Peyer's patch (tissue), 4 donors: ENCODE measurements at regions not wholly inside any gene's neighbourhood (a gene's known extent, or its start where the extent isn't known, plus 50 kb on each side); places are given as distances from the start of the nearest gene placed in this dataset.

ENCODE experiments used
- POLR2A ChIP-seq, 2 donors: fragments of 450-650 bp; IDR thresholded peaks; one replicate each; pipeline ENCODE4 v1.5.1; 2017; ENCODE audit warnings: antibody characterized with exemption in 2 of 2, mild to moderate bottlenecking in 2 of 2, moderate library complexity in 2 of 2
- TF ChIP-seq, protein P1 (sequence below), 6 experiments: fragments of 450-650 bp in 4 of 6; fragments of 200-600 bp in 2 of 6; sonication (generic) in 1 of 6; IDR thresholded peaks; one replicate each; pipeline ENCODE4 v1.5.1; 2017 to 2019; ENCODE audit warnings: antibody characterized with exemption in 6 of 6, mild to moderate bottlenecking in 3 of 6, moderate library complexity in 1 of 6

DNA sequence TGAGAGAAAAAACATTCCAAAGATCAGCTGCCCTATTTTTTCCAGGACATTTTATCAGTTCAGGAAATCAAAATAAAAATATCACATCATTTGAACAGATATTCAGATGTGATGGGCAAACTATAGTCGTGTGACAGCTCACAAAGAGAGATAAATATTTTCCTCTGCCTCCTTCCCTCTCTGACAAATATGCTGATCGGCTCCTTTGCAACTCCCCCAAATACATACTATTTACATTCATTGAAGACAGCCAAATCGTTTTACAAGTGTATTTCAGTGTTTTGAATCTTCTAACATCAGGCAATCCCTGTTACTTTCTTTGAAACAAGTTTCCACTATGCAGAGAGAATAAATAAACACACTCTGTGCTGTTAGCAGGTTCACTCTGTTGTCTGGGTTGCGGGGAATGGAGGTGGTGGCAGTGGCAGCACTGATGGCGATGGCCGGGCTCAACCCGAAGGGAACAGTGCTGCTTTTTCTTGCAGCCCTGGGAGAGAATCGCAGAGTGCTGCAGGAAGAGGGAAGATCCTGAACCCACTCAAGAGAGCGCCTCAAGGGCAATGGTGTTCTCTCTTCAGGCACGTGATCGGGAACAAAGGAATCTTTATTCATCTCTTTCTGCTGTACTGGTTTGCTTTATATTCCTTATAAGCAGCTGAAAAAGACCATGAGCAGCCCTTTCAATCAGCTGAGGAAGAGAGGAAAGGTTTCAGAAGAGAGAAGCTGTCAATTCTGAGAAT lies 142.5 kb downstream of the PHLDA1 start:
- TF ChIP-seq, protein P1, sequence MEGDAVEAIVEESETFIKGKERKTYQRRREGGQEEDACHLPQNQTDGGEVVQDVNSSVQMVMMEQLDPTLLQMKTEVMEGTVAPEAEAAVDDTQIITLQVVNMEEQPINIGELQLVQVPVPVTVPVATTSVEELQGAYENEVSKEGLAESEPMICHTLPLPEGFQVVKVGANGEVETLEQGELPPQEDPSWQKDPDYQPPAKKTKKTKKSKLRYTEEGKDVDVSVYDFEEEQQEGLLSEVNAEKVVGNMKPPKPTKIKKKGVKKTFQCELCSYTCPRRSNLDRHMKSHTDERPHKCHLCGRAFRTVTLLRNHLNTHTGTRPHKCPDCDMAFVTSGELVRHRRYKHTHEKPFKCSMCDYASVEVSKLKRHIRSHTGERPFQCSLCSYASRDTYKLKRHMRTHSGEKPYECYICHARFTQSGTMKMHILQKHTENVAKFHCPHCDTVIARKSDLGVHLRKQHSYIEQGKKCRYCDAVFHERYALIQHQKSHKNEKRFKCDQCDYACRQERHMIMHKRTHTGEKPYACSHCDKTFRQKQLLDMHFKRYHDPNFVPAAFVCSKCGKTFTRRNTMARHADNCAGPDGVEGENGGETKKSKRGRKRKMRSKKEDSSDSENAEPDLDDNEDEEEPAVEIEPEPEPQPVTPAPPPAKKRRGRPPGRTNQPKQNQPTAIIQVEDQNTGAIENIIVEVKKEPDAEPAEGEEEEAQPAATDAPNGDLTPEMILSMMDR (IDR thresholded peaks at IDR 0.05) = no peak
- TF ChIP-seq POLR2A (IDR thresholded peaks at IDR 0.05) = no peak
